A549 (cell line): ENCODE measurements at regions not wholly inside any gene's neighbourhood (a gene's known extent, or its start where the extent isn't known, plus 50 kb on each side); places are given as distances from the start of the nearest gene placed in this dataset.

Experiments used
- ATAC-seq, 2 experiments: fragments of 200-7000 bp in 1 of 2; fragments of >200 bp in 1 of 2; cut with Nextera tagmentation in 1 of 2; cut with Tn5 transposase in 1 of 2; 3 replicates each; pipeline versions ENCODE4 v1.8.0 to v1.9.1; 2018 to 2020; ENCODE audit warnings: mild to moderate bottlenecking in 1 of 2, moderate library complexity in 1 of 2
- CTCF ChIA-PET: fragments of 300-600 bp; sonication (Branson Sonifier 250); formaldehyde crosslinking; extraction: SDS; loops from one replicate; lab custom pipeline; 2021; ENCODE audit warnings: antibody characterized with exemption, inconsistent platforms; lab: Yijun Ruan, JAX
- POLR2A ChIA-PET: fragments of 350-600 bp; formaldehyde crosslinking; extraction: SDS; loops from one replicate; lab custom pipeline; 2021; ENCODE audit warnings: antibody characterized with exemption, inconsistent platforms; lab: Yijun Ruan, JAX
- DNase-seq, 2 experiments: peaks; one replicate each; pipeline versions ENCODE4 v3.0.0 to v3.0.0-alpha.2; 2011 to 2016; ENCODE audit warnings: low read depth in 1 of 2, low spot score in 1 of 2
- FAIRE-seq: peaks from 2 replicates; lab custom pipeline; 2011; peaks lifted over from hg19 to GRCh38; lab: Jason Lieb, UNC
- H3K27ac ChIP-seq, 2 experiments: fragments of >200 bp; sonication (Bioruptor Twin); formaldehyde crosslinking; 3 replicates each; pipeline ENCODE4 v1.5.1; 2016 to 2017
- H3K4me1 ChIP-seq: fragments of >200 bp; sonication (Bioruptor Twin); formaldehyde crosslinking; 3 replicates; pipeline ENCODE4 v1.6.1; 2016
- H3K4me2 ChIP-seq: fragments of >200 bp; sonication (Bioruptor Twin); formaldehyde crosslinking; 3 replicates; pipeline ENCODE4 v1.6.1; 2016
- H3K4me3 ChIP-seq: fragments of >200 bp; sonication (Bioruptor Twin); formaldehyde crosslinking; 3 replicates; pipeline ENCODE4 v1.5.1; 2016
- H3K9me3 ChIP-seq: fragments of >200 bp; sonication (Bioruptor Twin); formaldehyde crosslinking; 3 replicates; pipeline ENCODE4 v1.6.1; 2016
- CBX8 ChIP-seq: fragments of 200-600 bp; sonication (generic); IDR thresholded peaks from 2 replicates; pipeline ENCODE4 v1.6.1; 2016
- CEBPB ChIP-seq, 2 experiments: fragments of >200 bp in 1 of 2; sonication (Bioruptor Twin) in 1 of 2; formaldehyde crosslinking in 1 of 2; IDR thresholded peaks; 2 replicates each; pipeline ENCODE4 v1.6.1; 2012 to 2016
- EP300 ChIP-seq, 2 experiments: fragments of >200 bp; sonication (Bioruptor Twin); formaldehyde crosslinking; IDR thresholded peaks; 2 replicates in 1 of 2; 3 replicates in 1 of 2; pipeline ENCODE4 v1.6.1; 2016 to 2017
- FOXS1 ChIP-seq: fragments of 250-450 bp; sonication (Bioruptor Pico); IDR thresholded peaks from 2 replicates; pipeline ENCODE4 v1.5.0; 2020; ENCODE audit warnings: mild to moderate bottlenecking, moderate library complexity
- GATA3 ChIP-seq: IDR thresholded peaks from 2 replicates; pipeline ENCODE4 v1.6.1; 2012; ENCODE audit warnings: borderline replicate concordance
- HOXA7 ChIP-seq: fragments of 250-450 bp; sonication (Bioruptor Pico); IDR thresholded peaks from 2 replicates; pipeline ENCODE4 v1.5.0; 2020; ENCODE audit warnings: mild to moderate bottlenecking, moderate library complexity
- HOXB5 ChIP-seq: fragments of 250-450 bp; sonication (Bioruptor Pico); IDR thresholded peaks from 2 replicates; pipeline ENCODE4 v1.5.0; 2020; ENCODE audit warnings: mild to moderate bottlenecking, moderate library complexity
- JUN ChIP-seq, 2 experiments: fragments of >200 bp; sonication (Bioruptor Twin); formaldehyde crosslinking; IDR thresholded peaks; 2 replicates in 1 of 2; 3 replicates in 1 of 2; pipeline ENCODE4 v1.6.1; 2016 to 2017
- MAFK ChIP-seq: fragments of 450-650 bp; IDR thresholded peaks from 2 replicates; pipeline ENCODE4 v1.6.1; 2014; ENCODE audit not compliant: partially characterized antibody
- NFE2L2 ChIP-seq: fragments of 150-350 bp; conservative IDR thresholded peaks from 2 replicates; pipeline ENCODE4 v1.6.1; 2014; ENCODE audit warnings: low read length
- NPAS2 ChIP-seq: fragments of 250-450 bp; sonication (Bioruptor Pico); IDR thresholded peaks from 2 replicates; pipeline ENCODE4 v1.8.0; 2022; ENCODE audit warnings: mild to moderate bottlenecking, moderate library complexity, borderline replicate concordance
- NR3C1 ChIP-seq: fragments of >200 bp; sonication (Bioruptor Twin); formaldehyde crosslinking; IDR thresholded peaks from 3 replicates; pipeline ENCODE4 v1.6.1; 2017
- PHF8 ChIP-seq: fragments of 200-600 bp; sonication (generic); IDR thresholded peaks from 2 replicates; pipeline ENCODE4 v1.6.1; 2016; ENCODE audit warnings: low read depth, mild to moderate bottlenecking, antibody characterized with exemption, moderate library complexity, borderline replicate concordance
- POLR2AphosphoS2 ChIP-seq: conservative IDR thresholded peaks from 2 replicates; pipeline ENCODE4 v1.6.1; 2012; ENCODE audit warnings: low read length, improper control_type of control experiment, inconsistent platforms
- RAD21 ChIP-seq, 2 experiments: fragments of >200 bp in 1 of 2; sonication (Bioruptor Twin) in 1 of 2; formaldehyde crosslinking in 1 of 2; IDR thresholded peaks in 1 of 2; conservative IDR thresholded peaks in 1 of 2; 2 replicates in 1 of 2; 3 replicates in 1 of 2; pipeline ENCODE4 v1.6.1; 2012 to 2018; ENCODE audit warnings: inconsistent platforms in 1 of 2
- RCOR1 ChIP-seq: fragments of 150-350 bp; IDR thresholded peaks from 2 replicates; pipeline ENCODE4 v1.6.1; 2014; ENCODE audit warnings: antibody characterized with exemption, low read length, low read depth
- RFX5 ChIP-seq: fragments of 450-650 bp; IDR thresholded peaks from 2 replicates; pipeline ENCODE4 v1.7.1; 2014; ENCODE audit warnings: antibody characterized with exemption, mild to moderate bottlenecking, moderate library complexity
- RNF2 ChIP-seq: fragments of 200-600 bp; sonication (generic); IDR thresholded peaks from 2 replicates; pipeline ENCODE4 v1.6.1; 2016; ENCODE audit warnings: low read depth, mild to moderate bottlenecking, antibody characterized with exemption, moderate library complexity, borderline replicate concordance
- TFCP2L1 ChIP-seq: fragments of 250-450 bp; sonication (Bioruptor Pico); IDR thresholded peaks from 2 replicates; pipeline ENCODE4 v1.5.0; 2021; ENCODE audit warnings: mild to moderate bottlenecking
- TP53 ChIP-seq: fragments of 250-450 bp; sonication (Bioruptor Pico); IDR thresholded peaks from 2 replicates; pipeline ENCODE4 v1.5.0; 2021; ENCODE audit warnings: mild to moderate bottlenecking, moderate library complexity
- ZC3H11A ChIP-seq: fragments of 450-650 bp; IDR thresholded peaks from 2 replicates; pipeline ENCODE4 v1.6.1; 2014; ENCODE audit warnings: antibody characterized with exemption, mild to moderate bottlenecking
- ZSCAN20 ChIP-seq: fragments of 250-450 bp; sonication (Bioruptor Pico); IDR thresholded peaks from 2 replicates; pipeline ENCODE4 v1.8.0; 2022; ENCODE audit warnings: mild to moderate bottlenecking, moderate library complexity
- WGBS: methylation state at CpG from one replicate; pipeline ENCODE4 v1.1.6; 2017; ENCODE audit errors: missing lambda C conversion rate; 5-methylcytosine and 5-hydroxymethylcytosine counted together
- TF ChIP-seq, protein P1 (sequence below): fragments of 450-650 bp; IDR thresholded peaks from 2 replicates; pipeline ENCODE4 v1.6.1; 2014; ENCODE audit warnings: antibody characterized with exemption
- TF ChIP-seq, protein P2 (sequence below): fragments of 250-450 bp; sonication (Bioruptor Pico); IDR thresholded peaks from 2 replicates; pipeline ENCODE4 v1.5.0; 2020; ENCODE audit warnings: low read depth, mild to moderate bottlenecking, moderate library complexity
- TF ChIP-seq, protein P3 (sequence below): IDR thresholded peaks from 2 replicates; pipeline ENCODE4 v1.6.1; 2012
- TF ChIP-seq, protein P4 (sequence below): fragments of >200 bp; sonication (Bioruptor Twin); formaldehyde crosslinking; IDR thresholded peaks from 3 replicates; pipeline ENCODE4 v1.6.1; 2016
- TF ChIP-seq, protein P5 (sequence below): IDR thresholded peaks from 2 replicates; pipeline ENCODE4 v1.6.1; 2012
- TF ChIP-seq, protein P6 (sequence below): fragments of 200-600 bp; sonication (generic); IDR thresholded peaks from 2 replicates; pipeline ENCODE4 v1.6.1; 2016; ENCODE audit warnings: antibody characterized with exemption, mild to moderate bottlenecking, moderate library complexity

DNA sequence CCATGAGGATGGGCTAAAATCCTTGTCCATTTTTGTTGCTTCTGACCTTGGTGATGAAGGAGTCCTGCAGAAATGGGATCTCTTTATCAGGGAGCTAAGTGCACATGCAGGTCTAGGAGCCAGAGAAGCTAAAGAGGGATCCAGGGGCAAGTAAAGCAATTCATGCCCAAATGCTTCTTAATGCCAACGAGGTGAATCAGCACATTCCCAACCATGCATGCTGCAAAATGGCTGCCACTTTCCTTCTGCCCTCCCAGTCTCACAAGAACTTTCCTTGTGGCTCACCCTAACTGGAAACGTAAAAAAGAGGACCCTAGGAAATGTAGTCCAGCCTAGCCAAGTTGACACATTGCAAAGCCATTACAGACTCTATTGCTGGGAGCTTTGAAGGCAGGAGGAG, 298.4 kb downstream of the MAFB start:
- H3K9me3 ChIP-seq = no peaks in the 10 kb centered on the region
- no peak for DNase-seq
- no peak overlapping the region for H3K4me2 ChIP-seq
- no peaks in the 10 kb centered on the region for H3K4me1 ChIP-seq
- POLR2A ChIA-PET = no interaction called here
- no peak overlapping the region for H3K4me3 ChIP-seq
- TF ChIP-seq, protein P1, sequence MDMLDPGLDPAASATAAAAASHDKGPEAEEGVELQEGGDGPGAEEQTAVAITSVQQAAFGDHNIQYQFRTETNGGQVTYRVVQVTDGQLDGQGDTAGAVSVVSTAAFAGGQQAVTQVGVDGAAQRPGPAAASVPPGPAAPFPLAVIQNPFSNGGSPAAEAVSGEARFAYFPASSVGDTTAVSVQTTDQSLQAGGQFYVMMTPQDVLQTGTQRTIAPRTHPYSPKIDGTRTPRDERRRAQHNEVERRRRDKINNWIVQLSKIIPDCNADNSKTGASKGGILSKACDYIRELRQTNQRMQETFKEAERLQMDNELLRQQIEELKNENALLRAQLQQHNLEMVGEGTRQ = no peak
- TF ChIP-seq NPAS2 (CRISPR knock-in tag) (no peak), MAFK (no peak), RAD21 (conservative IDR thresholded peaks at IDR 0.05 in 1 of 2, IDR thresholded peaks at IDR 0.05 in 1 of 2) (no peak), NFE2L2 (no peak), GATA3 (no peak), CBX8 (no peak), PHF8 (no peak), NR3C1 (no peak), ZSCAN20 (CRISPR knock-in tag) (no peak), HOXA7 (CRISPR knock-in tag) (no peak), TFCP2L1 (no peak), RCOR1 (no peak)
- TF ChIP-seq, protein P2, sequence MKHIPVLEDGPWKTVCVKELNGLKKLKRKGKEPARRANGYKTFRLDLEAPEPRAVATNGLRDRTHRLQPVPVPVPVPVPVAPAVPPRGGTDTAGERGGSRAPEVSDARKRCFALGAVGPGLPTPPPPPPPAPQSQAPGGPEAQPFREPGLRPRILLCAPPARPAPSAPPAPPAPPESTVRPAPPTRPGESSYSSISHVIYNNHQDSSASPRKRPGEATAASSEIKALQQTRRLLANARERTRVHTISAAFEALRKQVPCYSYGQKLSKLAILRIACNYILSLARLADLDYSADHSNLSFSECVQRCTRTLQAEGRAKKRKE = no peak
- TF ChIP-seq, protein P3, sequence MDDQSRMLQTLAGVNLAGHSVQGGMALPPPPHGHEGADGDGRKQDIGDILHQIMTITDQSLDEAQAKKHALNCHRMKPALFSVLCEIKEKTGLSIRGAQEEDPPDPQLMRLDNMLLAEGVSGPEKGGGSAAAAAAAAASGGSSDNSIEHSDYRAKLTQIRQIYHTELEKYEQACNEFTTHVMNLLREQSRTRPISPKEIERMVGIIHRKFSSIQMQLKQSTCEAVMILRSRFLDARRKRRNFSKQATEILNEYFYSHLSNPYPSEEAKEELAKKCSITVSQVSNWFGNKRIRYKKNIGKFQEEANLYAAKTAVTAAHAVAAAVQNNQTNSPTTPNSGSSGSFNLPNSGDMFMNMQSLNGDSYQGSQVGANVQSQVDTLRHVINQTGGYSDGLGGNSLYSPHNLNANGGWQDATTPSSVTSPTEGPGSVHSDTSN = no peak
- TF ChIP-seq, all 56 proteins: peak for 0
- no peak for FAIRE-seq
- no peak overlapping the region for H3K27ac ChIP-seq
- WGBS = 0% methylated on average over 2 of the region's 2 CpGs
- ATAC-seq = no peak
- CTCF ChIA-PET = no interaction called here

DNA sequence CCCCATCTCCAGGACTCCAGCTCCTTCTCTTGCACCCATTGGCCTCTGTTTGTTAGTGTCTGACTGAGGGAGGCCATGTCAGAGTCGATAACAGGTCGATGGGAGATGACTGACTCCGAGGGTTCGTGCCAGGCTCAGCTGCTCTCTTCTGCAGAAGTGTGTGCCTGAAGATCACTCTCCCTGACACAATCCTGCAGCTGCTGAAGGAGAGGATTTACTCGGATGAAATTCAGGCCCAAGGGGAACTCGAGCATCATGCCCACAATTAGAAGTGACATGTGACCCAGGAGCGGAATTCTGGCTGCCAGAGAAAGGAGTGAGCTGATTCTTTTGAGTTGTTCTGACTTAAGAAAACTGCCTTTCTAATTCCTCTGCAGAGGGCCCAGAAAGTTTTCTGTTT, 318.2 kb downstream of the MAFB start:
- Histone ChIP-seq H3K4me2 (no peak overlapping the region), H3K9me3 (no peaks in the 10 kb centered on the region), H3K4me1 (no peaks in the 10 kb centered on the region), H3K27ac (no peak overlapping the region), H3K4me3 (no peak overlapping the region)
- no peak for DNase-seq
- ChIA-PET CTCF (no interaction called here), POLR2A (no interaction called here)
- ATAC-seq = no peak
- no peak for TF ChIP-seq CEBPB (IDR thresholded peaks at IDR 0.05)
- no peak for TF ChIP-seq TP53
- TF ChIP-seq, protein P1 = no peak
- TF ChIP-seq ZC3H11A = no peak
- no peak for TF ChIP-seq GATA3
- TF ChIP-seq, protein P4, sequence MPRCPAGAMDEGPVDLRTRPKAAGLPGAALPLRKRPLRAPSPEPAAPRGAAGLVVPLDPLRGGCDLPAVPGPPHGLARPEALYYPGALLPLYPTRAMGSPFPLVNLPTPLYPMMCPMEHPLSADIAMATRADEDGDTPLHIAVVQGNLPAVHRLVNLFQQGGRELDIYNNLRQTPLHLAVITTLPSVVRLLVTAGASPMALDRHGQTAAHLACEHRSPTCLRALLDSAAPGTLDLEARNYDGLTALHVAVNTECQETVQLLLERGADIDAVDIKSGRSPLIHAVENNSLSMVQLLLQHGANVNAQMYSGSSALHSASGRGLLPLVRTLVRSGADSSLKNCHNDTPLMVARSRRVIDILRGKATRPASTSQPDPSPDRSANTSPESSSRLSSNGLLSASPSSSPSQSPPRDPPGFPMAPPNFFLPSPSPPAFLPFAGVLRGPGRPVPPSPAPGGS = no peak
- TF ChIP-seq RNF2 = no peak
- no peak for TF ChIP-seq HOXB5 (CRISPR knock-in tag)
- TF ChIP-seq NFE2L2 = no peak
- no peak for TF ChIP-seq ZSCAN20 (CRISPR knock-in tag)
- TF ChIP-seq POLR2AphosphoS2 = no peak
- TF ChIP-seq EP300 (IDR thresholded peaks at IDR 0.05) = no peak
- no peak for TF ChIP-seq FOXS1 (CRISPR knock-in tag)
- TF ChIP-seq, protein P5, sequence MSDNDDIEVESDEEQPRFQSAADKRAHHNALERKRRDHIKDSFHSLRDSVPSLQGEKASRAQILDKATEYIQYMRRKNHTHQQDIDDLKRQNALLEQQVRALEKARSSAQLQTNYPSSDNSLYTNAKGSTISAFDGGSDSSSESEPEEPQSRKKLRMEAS = no peak
- TF ChIP-seq RFX5 = no peak
- TF ChIP-seq NPAS2 (CRISPR knock-in tag) = no peak
- TF ChIP-seq, protein P6, sequence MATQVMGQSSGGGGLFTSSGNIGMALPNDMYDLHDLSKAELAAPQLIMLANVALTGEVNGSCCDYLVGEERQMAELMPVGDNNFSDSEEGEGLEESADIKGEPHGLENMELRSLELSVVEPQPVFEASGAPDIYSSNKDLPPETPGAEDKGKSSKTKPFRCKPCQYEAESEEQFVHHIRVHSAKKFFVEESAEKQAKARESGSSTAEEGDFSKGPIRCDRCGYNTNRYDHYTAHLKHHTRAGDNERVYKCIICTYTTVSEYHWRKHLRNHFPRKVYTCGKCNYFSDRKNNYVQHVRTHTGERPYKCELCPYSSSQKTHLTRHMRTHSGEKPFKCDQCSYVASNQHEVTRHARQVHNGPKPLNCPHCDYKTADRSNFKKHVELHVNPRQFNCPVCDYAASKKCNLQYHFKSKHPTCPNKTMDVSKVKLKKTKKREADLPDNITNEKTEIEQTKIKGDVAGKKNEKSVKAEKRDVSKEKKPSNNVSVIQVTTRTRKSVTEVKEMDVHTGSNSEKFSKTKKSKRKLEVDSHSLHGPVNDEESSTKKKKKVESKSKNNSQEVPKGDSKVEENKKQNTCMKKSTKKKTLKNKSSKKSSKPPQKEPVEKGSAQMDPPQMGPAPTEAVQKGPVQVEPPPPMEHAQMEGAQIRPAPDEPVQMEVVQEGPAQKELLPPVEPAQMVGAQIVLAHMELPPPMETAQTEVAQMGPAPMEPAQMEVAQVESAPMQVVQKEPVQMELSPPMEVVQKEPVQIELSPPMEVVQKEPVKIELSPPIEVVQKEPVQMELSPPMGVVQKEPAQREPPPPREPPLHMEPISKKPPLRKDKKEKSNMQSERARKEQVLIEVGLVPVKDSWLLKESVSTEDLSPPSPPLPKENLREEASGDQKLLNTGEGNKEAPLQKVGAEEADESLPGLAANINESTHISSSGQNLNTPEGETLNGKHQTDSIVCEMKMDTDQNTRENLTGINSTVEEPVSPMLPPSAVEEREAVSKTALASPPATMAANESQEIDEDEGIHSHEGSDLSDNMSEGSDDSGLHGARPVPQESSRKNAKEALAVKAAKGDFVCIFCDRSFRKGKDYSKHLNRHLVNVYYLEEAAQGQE = no peak
- TF ChIP-seq JUN (IDR thresholded peaks at IDR 0.05) = no peak
- WGBS = 1% methylated on average over 7 of the region's 7 CpGs
- no peak for FAIRE-seq
